ENCODE measurements at regions not wholly inside any gene's neighbourhood (a gene's known extent, or its start where the extent isn't known, plus 50 kb on each side); places are given as distances from the start of the nearest gene placed in this dataset.
"Not testable (repeated sequence)": the region's sequence is repeated elsewhere in the genome, so short reads cannot be mapped to it uniquely, and the experiment has no call there.

DNA sequence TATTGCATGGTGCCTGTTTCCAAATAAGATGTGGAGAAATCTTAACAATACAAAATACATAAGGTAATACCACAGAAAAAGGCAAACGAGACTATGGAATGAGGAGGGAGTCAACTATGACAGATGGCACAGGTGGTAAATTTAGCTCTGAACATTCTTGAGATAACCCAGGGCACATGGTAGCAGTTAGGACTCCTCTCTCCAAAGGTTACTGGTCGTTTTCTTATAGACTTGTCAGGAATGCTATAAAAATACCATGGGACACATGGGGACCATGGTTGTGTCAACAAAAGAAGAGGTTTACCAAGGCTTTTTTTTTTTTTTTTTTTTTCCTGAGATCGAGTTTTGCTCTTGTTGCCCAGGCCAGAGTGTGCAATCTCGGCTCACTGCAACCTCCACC is 209.4 kb upstream of the RFX3 start:
- WGBS (ENCODE audit: extremely low coverage, insufficient coverage, insufficient read length): no CpG with 5 or more reads among the region's 4 CpGs
- Histone ChIP-seq H3K9ac (ENCODE audit: low read length) (no peak overlapping the region), H2AK5ac (ENCODE audit: low read length) (no peak overlapping the region), H3K18ac (ENCODE audit: low read length) (no peak overlapping the region), H4K8ac (ENCODE audit: low read depth, low read length) (no peak overlapping the region), H3K4me3 (ENCODE audit: low read depth, low read length) (no peak overlapping the region), H2BK120ac (ENCODE audit: insufficient read depth, low read length, poor library complexity) (no peak overlapping the region), H3K79me1 (ENCODE audit: low read length) (no peaks in the 10 kb centered on the region), H3K27ac (ENCODE audit: low read depth, low read length) (no peak overlapping the region), H2AFZ (ENCODE audit: insufficient read depth, low read length, poor library complexity) (no peak overlapping the region), H3K4ac (ENCODE audit: low read depth, low read length) (no peak overlapping the region), H4K91ac (ENCODE audit: low read depth, low read length) (no peak overlapping the region), H3K23ac (ENCODE audit: low read length) (no peak overlapping the region), H3K79me2 (ENCODE audit: control insufficient read depth, insufficient read depth, low read length, poor library complexity) (no peaks in the 10 kb centered on the region), H3K9me3 (ENCODE audit: insufficient read depth, low read depth, low read length) (no peaks in the 10 kb centered on the region), H3K4me2 (ENCODE audit: low read length) (no peak overlapping the region), H2BK5ac (ENCODE audit: low read depth, low read length, poor library complexity) (no peak overlapping the region), H2BK12ac (ENCODE audit: low read length) (no peak overlapping the region), H3K4me1 (ENCODE audit: control insufficient read depth in 1 of 2, insufficient read depth in 2 of 2, low read length in 2 of 2) (no peaks in the 10 kb centered on the region), H4K12ac (ENCODE audit: low read depth, low read length) (no peak overlapping the region), H3K36me3 (ENCODE audit: control insufficient read depth in 1 of 2, insufficient read depth in 2 of 2, low read length in 2 of 2) (no peaks in the 10 kb centered on the region), H3K27me3 (ENCODE audit: insufficient read depth, low read length) (no peaks in the 10 kb centered on the region), H3K14ac (ENCODE audit: low read length) (no peak overlapping the region)
- DNase-seq: no peak

DNA sequence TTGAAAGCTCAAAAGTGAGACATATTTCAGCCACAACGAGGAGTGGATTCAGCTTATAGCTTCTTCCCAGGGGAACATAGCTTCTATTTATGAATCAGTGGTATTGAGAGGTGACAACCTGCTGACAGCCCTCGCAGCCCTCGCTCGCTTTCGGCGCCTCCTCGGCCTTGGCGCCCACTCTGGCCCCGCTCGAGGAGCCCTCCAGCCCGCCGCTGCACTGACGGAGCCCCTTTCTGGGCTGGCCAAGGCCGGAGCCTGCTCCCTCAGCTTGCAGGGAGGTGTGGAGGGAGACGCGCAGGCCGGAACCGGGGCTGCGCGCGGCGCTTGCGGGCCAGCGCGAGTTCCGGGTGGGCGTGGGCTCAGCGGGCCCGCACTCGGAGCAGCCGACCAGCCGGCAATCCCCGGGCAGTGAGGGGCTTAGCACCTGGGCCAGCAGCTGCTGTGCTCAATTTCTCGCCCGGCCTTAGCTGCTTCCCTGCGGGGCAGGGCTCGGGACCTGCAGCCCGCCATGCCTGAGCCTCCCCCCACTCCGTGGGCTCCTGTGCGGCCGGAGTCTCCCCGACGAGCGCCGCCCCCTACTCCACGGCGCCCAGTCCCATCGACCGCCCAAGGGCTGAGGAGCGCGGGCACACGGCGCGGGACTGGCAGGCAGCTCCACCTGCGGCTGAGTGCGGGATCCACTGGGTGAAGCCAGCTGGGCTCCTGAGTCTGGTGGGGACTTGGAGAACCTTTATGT is 207.9 kb upstream of the RFX3 start:
- not testable (repeated sequence) for H3K4me3 ChIP-seq (ENCODE audit: low read depth, low read length); H3K23ac ChIP-seq (ENCODE audit: low read length); H2BK12ac ChIP-seq (ENCODE audit: low read length); H3K27me3 ChIP-seq (ENCODE audit: insufficient read depth, low read length); H3K18ac ChIP-seq (ENCODE audit: low read length); H3K4ac ChIP-seq (ENCODE audit: low read depth, low read length); H3K9ac ChIP-seq (ENCODE audit: low read length); H3K9me3 ChIP-seq (ENCODE audit: insufficient read depth, low read depth, low read length); H3K79me2 ChIP-seq (ENCODE audit: control insufficient read depth, insufficient read depth, low read length, poor library complexity); H2BK5ac ChIP-seq (ENCODE audit: low read depth, low read length, poor library complexity); H3K4me1 ChIP-seq (ENCODE audit: control insufficient read depth in 1 of 2, insufficient read depth in 2 of 2, low read length in 2 of 2); H3K4me2 ChIP-seq (ENCODE audit: low read length); H4K12ac ChIP-seq (ENCODE audit: low read depth, low read length); H2AFZ ChIP-seq (ENCODE audit: insufficient read depth, low read length, poor library complexity); H3K14ac ChIP-seq (ENCODE audit: low read length); H3K27ac ChIP-seq (ENCODE audit: low read depth, low read length); H3K79me1 ChIP-seq (ENCODE audit: low read length); H2BK120ac ChIP-seq (ENCODE audit: insufficient read depth, low read length, poor library complexity); H3K36me3 ChIP-seq (ENCODE audit: control insufficient read depth in 1 of 2, insufficient read depth in 2 of 2, low read length in 2 of 2); DNase-seq; H2AK5ac ChIP-seq (ENCODE audit: low read length); H4K91ac ChIP-seq (ENCODE audit: low read depth, low read length); H4K8ac ChIP-seq (ENCODE audit: low read depth, low read length)
- no CpG with 5 or more reads among the region's 56 CpGs for WGBS (ENCODE audit: extremely low coverage, insufficient coverage, insufficient read length)

DNA sequence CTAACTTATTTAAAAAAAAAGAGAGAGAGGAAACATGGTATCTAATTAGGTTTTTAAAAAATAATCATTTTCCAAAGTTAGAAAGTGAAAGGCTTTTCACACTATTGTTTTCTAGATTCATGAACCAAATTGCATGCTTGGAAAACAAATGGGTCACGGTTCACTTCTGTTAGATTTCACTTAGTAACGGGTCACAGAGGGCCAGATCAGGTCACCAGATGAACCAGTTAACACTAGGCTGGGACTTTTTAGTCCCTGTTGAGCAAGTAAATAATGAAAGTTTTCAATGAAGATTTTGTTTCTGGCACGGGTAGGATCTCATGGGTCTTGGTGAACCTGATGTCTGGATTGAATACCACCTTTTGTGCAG is 207.2 kb upstream of the RFX3 start:
- no CpG with 5 or more reads among the region's 3 CpGs for WGBS (ENCODE audit: extremely low coverage, insufficient coverage, insufficient read length)
- H4K8ac ChIP-seq (ENCODE audit: low read depth, low read length): no peak overlapping the region
- no peak overlapping the region for H3K4me3 ChIP-seq (ENCODE audit: low read depth, low read length)
- no peak overlapping the region for H3K27ac ChIP-seq (ENCODE audit: low read depth, low read length)
- H4K91ac ChIP-seq (ENCODE audit: low read depth, low read length): no peak overlapping the region
- no peaks in the 10 kb centered on the region for H3K9me3 ChIP-seq (ENCODE audit: insufficient read depth, low read depth, low read length)
- H2AFZ ChIP-seq (ENCODE audit: insufficient read depth, low read length, poor library complexity): no peak overlapping the region
- no peak overlapping the region for H3K23ac ChIP-seq (ENCODE audit: low read length)
- no peak overlapping the region for H2BK5ac ChIP-seq (ENCODE audit: low read depth, low read length, poor library complexity)
- no peak overlapping the region for H2AK5ac ChIP-seq (ENCODE audit: low read length)
- no peak overlapping the region for H2BK120ac ChIP-seq (ENCODE audit: insufficient read depth, low read length, poor library complexity)
- H3K14ac ChIP-seq (ENCODE audit: low read length): no peak overlapping the region
- no peak overlapping the region for H3K18ac ChIP-seq (ENCODE audit: low read length)
- DNase-seq: no peak
- no peak overlapping the region for H3K4me2 ChIP-seq (ENCODE audit: low read length)
- no peak overlapping the region for H3K9ac ChIP-seq (ENCODE audit: low read length)
- H3K27me3 ChIP-seq (ENCODE audit: insufficient read depth, low read length): no peaks in the 10 kb centered on the region
- H2BK12ac ChIP-seq (ENCODE audit: low read length): no peak overlapping the region
- no peaks in the 10 kb centered on the region for H3K36me3 ChIP-seq (ENCODE audit: control insufficient read depth in 1 of 2, insufficient read depth in 2 of 2, low read length in 2 of 2)
- H3K4me1 ChIP-seq (ENCODE audit: control insufficient read depth in 1 of 2, insufficient read depth in 2 of 2, low read length in 2 of 2): no peaks in the 10 kb centered on the region
- H3K79me1 ChIP-seq (ENCODE audit: low read length): no peaks in the 10 kb centered on the region
- H3K79me2 ChIP-seq (ENCODE audit: control insufficient read depth, insufficient read depth, low read length, poor library complexity): no peaks in the 10 kb centered on the region
- H4K12ac ChIP-seq (ENCODE audit: low read depth, low read length): no peak overlapping the region
- H3K4ac ChIP-seq (ENCODE audit: low read depth, low read length): no peak overlapping the region

DNA sequence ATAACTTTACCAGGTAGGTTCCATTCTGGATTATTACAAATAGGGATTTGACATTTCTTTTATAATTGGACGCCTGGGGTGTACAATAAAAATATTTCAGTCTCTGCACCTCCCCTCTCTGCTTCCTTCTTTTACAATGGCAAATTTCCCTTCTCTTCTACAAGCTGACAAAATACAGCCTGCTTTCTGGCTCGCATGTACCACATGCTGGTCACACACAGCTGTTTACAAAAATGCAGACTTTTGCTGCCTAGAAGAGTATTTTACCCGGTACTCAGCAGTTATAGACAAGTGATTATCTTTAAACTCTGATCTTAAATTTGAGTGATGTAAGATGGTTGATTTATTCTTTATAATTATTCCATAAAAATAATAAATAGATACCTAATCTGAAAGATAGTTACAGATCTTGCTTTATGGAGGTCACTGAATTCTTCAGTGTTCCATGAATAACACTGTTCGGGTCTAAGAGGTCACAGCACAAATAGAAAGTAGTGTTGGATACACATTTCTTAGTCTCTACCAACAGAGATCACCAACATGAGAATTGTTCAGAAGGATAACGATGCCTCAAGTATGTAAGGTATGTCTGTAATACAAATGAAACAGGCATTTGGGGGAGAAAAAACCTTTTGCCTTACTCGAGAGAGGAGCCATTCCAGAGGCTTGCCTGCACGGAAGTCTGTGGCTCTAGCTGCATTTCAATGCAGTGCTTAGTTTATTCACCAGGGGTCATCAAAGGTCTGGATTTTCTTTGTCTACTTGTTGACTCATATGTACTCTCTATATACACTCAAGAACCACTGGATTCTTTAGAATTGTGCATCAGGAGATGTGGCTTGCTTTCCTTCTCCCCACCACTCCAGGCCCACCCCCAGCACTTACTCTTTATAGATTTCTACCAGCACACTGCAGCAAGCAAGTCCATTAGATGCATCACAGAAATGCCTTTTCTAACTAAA is 206.6 kb upstream of the RFX3 start:
- no CpG with 5 or more reads among the region's 7 CpGs for whole genome bisulfite sequencing (ENCODE audit: extremely low coverage, insufficient coverage, insufficient read length)
- no peak overlapping the region for H3K4me3 ChIP-seq (ENCODE audit: low read depth, low read length)
- peak overlapping the region; percentile 23 for H2BK5ac ChIP-seq (ENCODE audit: low read depth, low read length, poor library complexity)
- H3K23ac ChIP-seq (ENCODE audit: low read length): no peak overlapping the region
- no peak overlapping the region for H3K4me2 ChIP-seq (ENCODE audit: low read length)
- no peaks in the 10 kb centered on the region for H3K79me2 ChIP-seq (ENCODE audit: control insufficient read depth, insufficient read depth, low read length, poor library complexity)
- H4K91ac ChIP-seq (ENCODE audit: low read depth, low read length): no peak overlapping the region
- H2AK5ac ChIP-seq (ENCODE audit: low read length): no peak overlapping the region
- H3K9me3 ChIP-seq (ENCODE audit: insufficient read depth, low read depth, low read length): no peaks in the 10 kb centered on the region
- no peaks in the 10 kb centered on the region for H3K36me3 ChIP-seq (ENCODE audit: control insufficient read depth in 1 of 2, insufficient read depth in 2 of 2, low read length in 2 of 2)
- no peak overlapping the region for H3K4ac ChIP-seq (ENCODE audit: low read depth, low read length)
- no peaks in the 10 kb centered on the region for H3K4me1 ChIP-seq (ENCODE audit: control insufficient read depth in 1 of 2, insufficient read depth in 2 of 2, low read length in 2 of 2)
- no peak overlapping the region for H3K14ac ChIP-seq (ENCODE audit: low read length)
- H4K12ac ChIP-seq (ENCODE audit: low read depth, low read length): no peak overlapping the region
- no peak overlapping the region for H3K27ac ChIP-seq (ENCODE audit: low read depth, low read length)
- DNase-seq: peak; percentile 67 to 89
- H2BK12ac ChIP-seq (ENCODE audit: low read length): no peak overlapping the region
- no peak overlapping the region for H2AFZ ChIP-seq (ENCODE audit: insufficient read depth, low read length, poor library complexity)
- H3K9ac ChIP-seq (ENCODE audit: low read length): no peak overlapping the region
- no peak overlapping the region for H2BK120ac ChIP-seq (ENCODE audit: insufficient read depth, low read length, poor library complexity)
- H4K8ac ChIP-seq (ENCODE audit: low read depth, low read length): no peak overlapping the region
- no peak overlapping the region for H3K18ac ChIP-seq (ENCODE audit: low read length)
- H3K79me1 ChIP-seq (ENCODE audit: low read length): no peaks in the 10 kb centered on the region
- no peaks in the 10 kb centered on the region for H3K27me3 ChIP-seq (ENCODE audit: insufficient read depth, low read length)

All from trophoblast cell (in vitro differentiated cells and primary cell).